ENCODE measurements at regions not wholly inside any gene's neighbourhood (a gene's known extent, or its start where the extent isn't known, plus 50 kb on each side); places are given as distances from the start of the nearest gene placed in this dataset.

GRCh38 chr4:3667258-3667657, 98.9 kb upstream of the ADRA2C start:
- DNase-seq = no peak

- no peak for DNase-seq
These were observed 99.9 kb upstream of the ADRA2C start for GRCh38 chr4:3666263-3666662.

GRCh38 chr4:3665360-3665891, 100.8 kb upstream of the ADRA2C start:
- no peak for DNase-seq

GRCh38 chr4:3663791-3664190, 102.4 kb upstream of the ADRA2C start:
- DNase-seq = no peak

- DNase-seq = no peak
These were observed 103.7 kb upstream of the ADRA2C start for GRCh38 chr4:3662516-3662915.

GRCh38 chr4:3661989-3662388, 104.2 kb upstream of the ADRA2C start:
- no peak for DNase-seq

GRCh38 chr4:3660928-3661515, 105.2 kb upstream of the ADRA2C start:
- DNase-seq = no peak

- no peak for DNase-seq
These were observed 105.9 kb upstream of the ADRA2C start for GRCh38 chr4:3660086-3660927.

GRCh38 chr4:3659131-3659530, 107.1 kb upstream of the ADRA2C start:
- DNase-seq = no peak

GRCh38 chr4:3658530-3658913, 107.7 kb upstream of the ADRA2C start:
- DNase-seq = no peak

- no peak for DNase-seq
These were observed 108.2 kb upstream of the ADRA2C start for GRCh38 chr4:3657902-3658529.

- DNase-seq = no peak
These were observed 109.5 kb upstream of the ADRA2C start for GRCh38 chr4:3656416-3657356.

- no peak for DNase-seq
These were observed 110.2 kb upstream of the ADRA2C start for GRCh38 chr4:3655963-3656362.

- no peak for DNase-seq
These were observed 110.7 kb upstream of the ADRA2C start for GRCh38 chr4:3655485-3655884.

- no peak for DNase-seq
These were observed 112.0 kb upstream of the ADRA2C start for GRCh38 chr4:3654036-3654807.

- no peak for DNase-seq
These were observed 113.6 kb upstream of the ADRA2C start for GRCh38 chr4:3652586-3652985.

GRCh38 chr4:3651267-3651845, 114.8 kb upstream of the ADRA2C start:
- no peak for DNase-seq

GRCh38 chr4:3649491-3649890, 116.7 kb upstream of the ADRA2C start:
- no peak for DNase-seq

- no peak for DNase-seq
These were observed 116.5 kb upstream of the LRPAP1 start for GRCh38 chr4:3648731-3649130.

GRCh38 chr4:3648195-3648594, 116.0 kb upstream of the LRPAP1 start:
- no peak for DNase-seq

GRCh38 chr4:3647421-3647820, 115.2 kb upstream of the LRPAP1 start:
- DNase-seq = no peak

Data from activated CD4-positive, alpha-beta T cell treated with anti-CD3 and anti-CD28 coated beads for 48 hours (primary cell).